ENCODE measurements at regions not wholly inside any gene's neighbourhood (a gene's known extent, or its start where the extent isn't known, plus 50 kb on each side); places are given as distances from the start of the nearest gene placed in this dataset.

DNA sequence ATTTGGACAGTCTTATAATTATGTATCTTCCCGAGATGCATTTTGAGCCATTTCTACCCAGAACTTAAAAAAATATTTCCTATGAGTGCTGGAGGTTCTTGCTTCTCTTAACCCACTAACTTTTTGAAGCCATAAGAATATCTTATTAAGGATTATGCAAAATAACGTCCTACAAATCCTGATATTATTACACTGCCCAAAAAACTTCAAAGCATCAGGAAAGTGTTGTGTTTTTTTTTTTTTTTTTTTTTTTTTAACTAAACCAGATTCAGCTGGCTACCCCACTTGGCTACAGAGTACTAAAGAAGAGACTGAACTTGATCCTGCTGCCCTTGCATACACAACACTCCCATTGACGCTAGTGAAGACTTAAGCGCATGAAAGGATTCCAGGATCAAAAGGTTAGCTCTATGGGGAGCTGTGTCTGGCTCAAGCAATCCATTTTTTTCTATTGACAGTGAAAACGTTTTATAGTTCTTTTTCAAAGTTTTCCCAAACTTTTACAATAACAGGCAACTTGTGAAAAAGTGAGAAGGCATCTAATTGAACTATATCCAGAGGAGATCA lies 141.4 kb downstream of the KCNRG start:
- TF ChIP-seq, protein P1, sequence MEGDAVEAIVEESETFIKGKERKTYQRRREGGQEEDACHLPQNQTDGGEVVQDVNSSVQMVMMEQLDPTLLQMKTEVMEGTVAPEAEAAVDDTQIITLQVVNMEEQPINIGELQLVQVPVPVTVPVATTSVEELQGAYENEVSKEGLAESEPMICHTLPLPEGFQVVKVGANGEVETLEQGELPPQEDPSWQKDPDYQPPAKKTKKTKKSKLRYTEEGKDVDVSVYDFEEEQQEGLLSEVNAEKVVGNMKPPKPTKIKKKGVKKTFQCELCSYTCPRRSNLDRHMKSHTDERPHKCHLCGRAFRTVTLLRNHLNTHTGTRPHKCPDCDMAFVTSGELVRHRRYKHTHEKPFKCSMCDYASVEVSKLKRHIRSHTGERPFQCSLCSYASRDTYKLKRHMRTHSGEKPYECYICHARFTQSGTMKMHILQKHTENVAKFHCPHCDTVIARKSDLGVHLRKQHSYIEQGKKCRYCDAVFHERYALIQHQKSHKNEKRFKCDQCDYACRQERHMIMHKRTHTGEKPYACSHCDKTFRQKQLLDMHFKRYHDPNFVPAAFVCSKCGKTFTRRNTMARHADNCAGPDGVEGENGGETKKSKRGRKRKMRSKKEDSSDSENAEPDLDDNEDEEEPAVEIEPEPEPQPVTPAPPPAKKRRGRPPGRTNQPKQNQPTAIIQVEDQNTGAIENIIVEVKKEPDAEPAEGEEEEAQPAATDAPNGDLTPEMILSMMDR (IDR thresholded peaks at IDR 0.05), result no peak
- no peak for TF ChIP-seq ZFX (IDR thresholded peaks at IDR 0.05; ENCODE audit: borderline replicate concordance)
